Urothelium cell line (cell line): ENCODE measurements at regions not wholly inside any gene's neighbourhood (a gene's known extent, or its start where the extent isn't known, plus 50 kb on each side); places are given as distances from the start of the nearest gene placed in this dataset.

Experiments used
- DNase-seq: peaks from one replicate; pipeline ENCODE4 v3.0.0; 2011; ENCODE audit warnings: low spot score, mixed read lengths
- FAIRE-seq: peaks from 2 replicates; lab custom pipeline; 2011; peaks lifted over from hg19 to GRCh38; lab: Jason Lieb, UNC

DNA sequence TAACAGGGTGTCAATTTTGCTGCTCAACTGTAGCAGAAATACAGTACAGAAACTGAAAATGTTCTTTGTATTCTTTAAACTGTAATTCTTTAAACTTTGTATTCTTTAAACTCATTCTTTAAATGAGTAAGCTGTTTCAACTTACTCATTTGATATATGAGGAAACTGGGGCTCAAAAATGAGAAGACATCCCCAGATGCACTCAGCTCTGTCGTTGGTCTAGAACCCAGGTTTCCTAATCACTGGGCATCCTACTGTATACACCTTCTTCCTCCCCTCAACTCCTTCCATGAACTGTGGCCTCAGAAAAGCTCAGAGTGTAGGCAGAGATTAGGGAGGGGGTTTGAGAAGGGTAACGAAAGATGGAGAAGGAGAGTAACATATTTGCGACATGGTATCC is 136.5 kb upstream of the MAST4 start:
- no peak for FAIRE-seq
- DNase-seq, result no peak

DNA sequence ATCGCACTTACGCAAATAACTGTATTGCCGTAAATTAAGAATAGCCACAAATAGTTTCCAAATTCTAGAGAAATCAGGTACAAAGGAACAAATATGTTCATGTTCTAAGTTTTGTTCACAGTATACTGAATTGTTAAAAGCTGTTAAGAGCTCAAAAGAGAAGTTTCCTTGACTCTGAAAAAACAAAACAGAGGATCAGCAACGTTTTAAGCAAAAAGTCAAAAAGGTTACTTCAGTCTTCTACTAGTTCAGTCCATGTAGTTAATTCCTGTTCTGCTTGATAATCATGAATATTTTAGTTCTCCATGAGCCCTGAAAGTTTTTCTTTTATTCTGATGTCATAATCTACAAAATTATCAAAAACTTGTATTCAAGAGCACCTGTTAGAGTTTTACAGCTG is 128.6 kb upstream of the MAST4 start:
- DNase-seq (no peak), FAIRE-seq (no peak)

DNA sequence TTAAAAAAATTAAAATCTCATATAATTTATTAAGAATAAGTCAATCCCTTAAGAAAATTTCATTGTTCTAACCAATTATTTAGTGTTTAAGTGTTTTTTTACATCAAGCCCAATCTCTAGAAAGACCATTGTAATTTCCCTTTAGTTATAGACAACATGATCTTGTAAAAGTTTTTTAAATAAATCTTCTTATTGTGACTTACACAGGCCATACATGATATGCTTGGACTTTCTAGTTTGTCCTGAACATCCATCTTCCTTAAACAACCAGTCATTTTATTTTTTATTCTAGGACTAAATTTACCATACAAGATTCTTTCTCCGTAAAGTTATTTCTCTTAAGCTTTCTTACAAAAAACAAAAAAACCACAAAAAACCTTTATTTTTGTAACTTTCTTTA is 126.5 kb upstream of the MAST4 start:
- FAIRE-seq, result no peak

GRCh38 chr5:66472010-66472409 is 124.2 kb upstream of the MAST4 start:
- FAIRE-seq (no peak), DNase-seq (no peak)

More for the DNA sequence above, 126.5 kb upstream of the MAST4 start:
- no peak for DNase-seq

GRCh38 chr5:66475731-66476130 is 120.5 kb upstream of the MAST4 start:
- no peak for DNase-seq
- no peak for FAIRE-seq

GRCh38 chr5:66477596-66477995 is 118.6 kb upstream of the MAST4 start:
- DNase-seq (no peak), FAIRE-seq (no peak)

- FAIRE-seq (no peak), DNase-seq (no peak)
Measured at GRCh38 chr5:66494437-66494836, 101.8 kb upstream of the MAST4 start.

DNA sequence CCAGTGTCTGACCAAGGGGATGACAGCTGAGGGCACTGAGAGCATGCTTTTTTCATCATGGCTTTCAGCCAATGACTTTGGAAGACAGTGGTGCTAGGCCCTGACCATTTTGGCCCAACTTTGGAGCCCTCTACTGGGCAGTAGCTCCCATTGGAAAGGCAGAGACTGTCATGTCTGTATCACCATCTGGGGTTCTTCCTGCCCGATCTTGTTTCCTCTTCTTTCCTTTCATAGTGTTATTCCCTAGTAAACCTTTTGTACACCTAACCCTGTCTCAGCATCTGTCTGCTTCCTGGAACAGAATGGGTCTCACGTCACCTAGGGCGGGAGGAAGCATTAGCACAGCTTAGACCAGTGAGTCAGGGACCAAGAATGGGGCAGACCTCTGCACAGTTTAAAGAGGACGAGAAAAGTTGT is 97.4 kb upstream of the MAST4 start:
- no peak for FAIRE-seq
- peak; percentile 36 for DNase-seq

- DNase-seq (no peak), FAIRE-seq (no peak)
Measured at GRCh38 chr5:66503203-66503789, 92.9 kb upstream of the MAST4 start.

DNA sequence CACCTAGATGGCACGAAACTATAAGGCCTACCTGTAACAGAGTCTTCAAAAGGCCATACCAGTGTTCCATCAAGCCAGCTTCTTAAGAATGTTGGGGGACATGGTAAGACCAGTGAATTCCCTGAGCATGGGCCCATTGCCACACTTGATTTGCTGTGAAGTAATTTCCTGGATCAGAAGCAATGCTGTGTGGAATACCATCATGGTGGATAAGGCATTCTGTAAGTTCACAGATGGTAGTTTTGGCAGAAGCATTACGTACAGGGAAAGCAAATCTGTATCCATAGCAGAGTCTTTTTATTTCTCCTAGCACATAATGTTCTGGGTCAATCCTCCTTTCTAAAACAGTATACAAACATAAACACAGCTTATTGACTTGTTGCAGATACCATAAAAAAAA is 89.1 kb upstream of the MAST4 start:
- FAIRE-seq, result no peak

DNA sequence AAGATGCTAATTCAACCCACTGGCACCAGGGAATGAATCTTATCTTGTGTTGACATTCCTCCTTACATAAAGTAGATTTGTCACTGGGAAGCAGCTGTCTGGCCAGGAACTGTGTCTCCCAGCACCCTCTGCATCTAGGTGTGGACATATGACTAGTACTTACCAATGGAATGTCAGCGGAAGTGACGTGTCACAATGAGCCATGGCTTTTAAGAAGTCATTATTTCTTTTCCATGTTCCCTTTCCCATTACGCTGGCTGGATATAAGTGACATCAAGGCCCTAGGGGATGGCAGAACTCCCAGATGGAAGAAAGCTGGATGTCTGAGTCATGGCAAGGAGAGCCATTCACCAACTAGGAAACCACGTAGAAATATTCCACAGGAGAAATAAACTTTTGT is 84.7 kb upstream of the MAST4 start:
- FAIRE-seq, result peak; percentile 5

More for the DNA sequence above, 89.1 kb upstream of the MAST4 start:
- DNase-seq, result no peak

DNA sequence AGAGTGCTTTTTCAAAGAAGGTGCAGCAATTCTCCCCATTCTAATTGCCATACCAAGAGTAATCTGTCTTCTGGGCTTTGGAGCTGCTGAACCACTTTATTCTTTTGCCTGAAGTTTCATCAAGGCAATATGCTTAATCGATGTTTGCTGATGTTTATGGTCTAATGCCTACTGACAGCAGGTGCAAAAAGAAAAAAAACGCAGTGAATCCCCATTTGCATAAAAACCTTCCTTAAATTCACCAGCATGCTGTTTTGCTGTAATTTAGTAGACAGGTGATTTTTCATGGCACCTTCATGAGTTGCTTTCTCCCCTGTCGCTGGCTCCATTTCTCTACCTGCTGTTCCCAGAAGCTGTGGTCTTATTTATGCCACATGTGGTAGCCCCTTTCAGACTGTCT is 83.1 kb upstream of the MAST4 start:
- no peak for FAIRE-seq
- no peak for DNase-seq

More for the DNA sequence above, 84.7 kb upstream of the MAST4 start:
- DNase-seq, result no peak

GRCh38 chr5:66515209-66515608 is 81.0 kb upstream of the MAST4 start:
- DNase-seq, result no peak
- FAIRE-seq, result no peak

DNA sequence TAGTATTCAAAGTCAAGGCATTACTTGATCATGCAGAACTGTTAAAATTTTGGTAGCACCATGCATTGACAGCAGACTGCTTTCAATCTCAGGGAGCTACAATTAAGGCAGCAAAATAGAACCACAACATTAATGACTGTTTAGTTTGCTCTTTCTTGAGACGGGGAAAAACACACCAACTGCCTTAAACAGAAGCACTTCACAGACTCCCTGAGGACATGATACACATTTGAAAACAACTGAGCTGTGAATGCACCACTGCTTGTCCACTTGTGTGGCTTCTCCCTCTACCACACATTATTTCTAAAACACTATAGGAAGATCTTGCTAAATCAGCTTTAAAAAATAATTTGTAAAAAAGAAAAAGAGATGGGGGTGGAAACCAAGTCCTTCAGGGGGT is 79.6 kb upstream of the MAST4 start:
- DNase-seq (no peak), FAIRE-seq (no peak)

- FAIRE-seq (no peak), DNase-seq (no peak)
Measured at GRCh38 chr5:66517351-66517750, 78.8 kb upstream of the MAST4 start.

DNA sequence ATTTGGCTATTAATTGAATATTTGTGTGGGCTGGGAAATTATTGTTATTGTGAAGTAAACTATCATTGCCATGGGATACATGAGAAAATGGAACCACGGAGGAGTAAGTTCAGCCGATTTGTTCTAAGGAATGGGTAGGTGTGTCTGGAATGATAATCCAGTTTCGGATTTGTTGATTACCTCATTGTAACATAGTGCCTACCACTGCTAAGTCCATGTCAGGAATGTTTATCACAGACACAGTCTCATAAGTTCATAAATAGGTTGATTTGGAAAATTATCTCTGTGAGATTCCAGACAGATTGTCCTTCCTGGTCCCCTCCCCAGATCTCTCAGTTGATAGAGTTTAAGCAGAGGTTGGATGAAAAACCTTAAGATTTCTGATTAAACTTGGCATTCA is 78.1 kb upstream of the MAST4 start:
- DNase-seq, result no peak
- no peak for FAIRE-seq

GRCh38 chr5:66518753-66519152 is 77.4 kb upstream of the MAST4 start:
- FAIRE-seq, result no peak
- no peak for DNase-seq

- FAIRE-seq (no peak), DNase-seq (no peak)
Measured at GRCh38 chr5:66519626-66520025, 76.6 kb upstream of the MAST4 start.

- FAIRE-seq (no peak), DNase-seq (no peak)
Measured at GRCh38 chr5:66520854-66521253, 75.3 kb upstream of the MAST4 start.

DNA sequence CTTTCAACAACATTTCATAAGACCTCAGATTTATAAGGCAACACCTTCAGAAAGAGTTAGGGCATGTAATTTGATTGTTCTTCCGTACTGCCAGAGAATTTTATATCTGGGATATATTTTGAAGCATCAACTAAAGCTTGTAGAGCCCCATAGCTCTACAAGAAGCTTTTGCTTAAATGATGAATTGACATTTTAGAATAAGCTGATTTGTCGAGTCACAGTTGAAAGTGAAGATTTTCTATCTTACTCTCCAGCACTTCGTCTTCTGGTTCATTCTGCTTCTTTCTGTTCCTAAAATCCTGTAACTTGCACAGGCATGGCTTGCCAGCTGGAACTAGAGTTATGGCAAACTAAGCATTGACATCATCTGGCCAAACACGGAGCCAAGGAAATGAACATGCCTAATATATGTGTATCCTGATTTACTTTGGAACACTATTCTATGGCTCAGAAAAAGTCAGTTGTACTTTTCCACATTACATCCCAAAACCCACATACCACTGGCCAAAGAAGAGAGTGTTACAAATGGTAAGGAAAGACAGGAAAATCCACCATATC is 68.6 kb upstream of the MAST4 start:
- no peak for FAIRE-seq
- DNase-seq, result no peak

DNA sequence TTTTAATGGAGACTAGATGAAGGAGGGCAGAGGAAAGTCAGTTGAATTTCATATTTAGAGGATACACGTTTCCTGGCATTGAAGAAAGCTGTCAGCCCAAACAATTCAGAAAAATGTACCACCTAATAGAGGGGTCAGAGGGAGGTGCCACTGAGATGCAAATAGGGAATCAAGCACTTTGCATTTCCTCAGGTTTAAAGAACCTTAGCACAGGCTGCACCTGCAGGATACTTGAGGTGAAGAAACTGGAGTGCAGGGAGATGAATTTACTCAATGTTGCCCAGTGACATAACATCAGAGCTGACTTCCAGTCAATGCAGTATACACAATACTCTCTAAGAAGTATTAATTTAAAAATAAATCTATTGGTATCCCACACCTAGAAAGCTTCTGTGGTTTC is 67.0 kb upstream of the MAST4 start:
- DNase-seq, result no peak
- no peak for FAIRE-seq

GRCh38 chr5:66529704-66530103 is 66.5 kb upstream of the MAST4 start:
- FAIRE-seq (no peak), DNase-seq (no peak)

- FAIRE-seq (no peak), DNase-seq (no peak)
Measured at GRCh38 chr5:66538126-66538525, 58.1 kb upstream of the MAST4 start.
